ENCODE measurements at regions not wholly inside any gene's neighbourhood (a gene's known extent, or its start where the extent isn't known, plus 50 kb on each side); places are given as distances from the start of the nearest gene placed in this dataset.

DNA sequence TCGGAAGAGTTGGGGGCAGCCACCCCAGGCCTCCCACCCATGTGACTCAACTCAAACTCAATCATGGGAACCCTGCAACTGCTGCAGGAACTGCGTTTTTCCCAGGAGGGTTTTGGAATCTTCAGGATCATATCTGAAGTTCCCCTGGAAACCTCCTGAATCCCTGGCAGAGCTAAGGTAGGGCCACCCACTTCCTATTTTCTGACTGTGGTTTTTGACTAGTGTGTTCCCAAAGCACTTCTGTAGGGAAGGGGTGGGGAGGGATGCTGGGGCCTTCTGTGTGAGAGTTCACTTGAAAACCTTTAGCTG, 127.6 kb upstream of the UNC5B start:
- TF ChIP-seq, protein P1, sequence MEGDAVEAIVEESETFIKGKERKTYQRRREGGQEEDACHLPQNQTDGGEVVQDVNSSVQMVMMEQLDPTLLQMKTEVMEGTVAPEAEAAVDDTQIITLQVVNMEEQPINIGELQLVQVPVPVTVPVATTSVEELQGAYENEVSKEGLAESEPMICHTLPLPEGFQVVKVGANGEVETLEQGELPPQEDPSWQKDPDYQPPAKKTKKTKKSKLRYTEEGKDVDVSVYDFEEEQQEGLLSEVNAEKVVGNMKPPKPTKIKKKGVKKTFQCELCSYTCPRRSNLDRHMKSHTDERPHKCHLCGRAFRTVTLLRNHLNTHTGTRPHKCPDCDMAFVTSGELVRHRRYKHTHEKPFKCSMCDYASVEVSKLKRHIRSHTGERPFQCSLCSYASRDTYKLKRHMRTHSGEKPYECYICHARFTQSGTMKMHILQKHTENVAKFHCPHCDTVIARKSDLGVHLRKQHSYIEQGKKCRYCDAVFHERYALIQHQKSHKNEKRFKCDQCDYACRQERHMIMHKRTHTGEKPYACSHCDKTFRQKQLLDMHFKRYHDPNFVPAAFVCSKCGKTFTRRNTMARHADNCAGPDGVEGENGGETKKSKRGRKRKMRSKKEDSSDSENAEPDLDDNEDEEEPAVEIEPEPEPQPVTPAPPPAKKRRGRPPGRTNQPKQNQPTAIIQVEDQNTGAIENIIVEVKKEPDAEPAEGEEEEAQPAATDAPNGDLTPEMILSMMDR (IDR thresholded peaks at IDR 0.05) = no peak
- TF ChIP-seq EZH2 (IDR thresholded peaks at IDR 0.05) = no peak
- TF ChIP-seq EZH2phosphoT487 (IDR thresholded peaks at IDR 0.05) = no peak
- Histone ChIP-seq H3K4me3 (no peak overlapping the region), H2AFZ (replicated peaks) (no peak overlapping the region), H3K4me1 (peaks cover 55% of the 10 kb centered on the region), H3K79me2 (ENCODE audit: low read depth) (no peaks in the 10 kb centered on the region), H3K27ac (no peak overlapping the region), H3K36me3 (no peaks in the 10 kb centered on the region), H3K9me3 (ENCODE audit: low read depth) (no peaks in the 10 kb centered on the region), H4K20me1 (ENCODE audit: low read depth) (no peaks in the 10 kb centered on the region), H3K9ac (no peak overlapping the region), H3K27me3 (no peaks in the 10 kb centered on the region), H3F3A (ENCODE audit: low read depth) (peaks cover 19% of the 10 kb centered on the region), H3K4me2 (peak overlapping the region; percentile 41)
- DNase-seq (ENCODE audit: low spot score) = no peak
- H3K27ac Mint-ChIP-seq = no peak overlapping the region
- no peak overlapping the region for H3K4me3 Mint-ChIP-seq
- no peaks in the 10 kb centered on the region for H3K36me3 Mint-ChIP-seq
- H3K27me3 Mint-ChIP-seq (ENCODE audit: insufficient read depth, low read depth) = peaks cover 17% of the 10 kb centered on the region
- H3K9me3 Mint-ChIP-seq = no peaks in the 10 kb centered on the region
- peaks cover 30% of the 10 kb centered on the region for H3K4me1 Mint-ChIP-seq

GRCh38 chr10:71085689-71086438, 126.5 kb upstream of the UNC5B start:
- peak overlapping the region; percentile 40 for H3K27ac Mint-ChIP-seq
- peaks cover 17% of the 10 kb centered on the region for H3K27me3 Mint-ChIP-seq (ENCODE audit: insufficient read depth, low read depth)

GRCh38 chr10:71086439-71087080, 125.8 kb upstream of the UNC5B start:
- Histone ChIP-seq H3K4me2 (peak overlapping the region; percentile 72), H3K9ac (no peak overlapping the region), H3K4me3 (no peak overlapping the region), H3F3A (ENCODE audit: low read depth) (peaks cover 23% of the 10 kb centered on the region), H3K27ac (no peak overlapping the region), H3K36me3 (no peaks in the 10 kb centered on the region), H3K4me1 (peaks cover 68% of the 10 kb centered on the region), H4K20me1 (ENCODE audit: low read depth) (no peaks in the 10 kb centered on the region), H3K27me3 (no peaks in the 10 kb centered on the region), H3K79me2 (ENCODE audit: low read depth) (no peaks in the 10 kb centered on the region), H2AFZ (replicated peaks) (no peak overlapping the region), H3K9me3 (ENCODE audit: low read depth) (no peaks in the 10 kb centered on the region)
- no peak for DNase-seq (ENCODE audit: low spot score)
- Mint-ChIP-seq H3K27ac (no peak overlapping the region), H3K27me3 (ENCODE audit: insufficient read depth, low read depth) (peaks cover 17% of the 10 kb centered on the region), H3K4me1 (peaks cover 30% of the 10 kb centered on the region), H3K4me3 (no peak overlapping the region), H3K9me3 (no peaks in the 10 kb centered on the region), H3K36me3 (no peaks in the 10 kb centered on the region)
- TF ChIP-seq EZH2phosphoT487 (IDR thresholded peaks at IDR 0.05) = no peak
- TF ChIP-seq EZH2 (IDR thresholded peaks at IDR 0.05) = no peak
- TF ChIP-seq, protein P1 (IDR thresholded peaks at IDR 0.05) = no peak

More at GRCh38 chr10:71085689-71086438, 126.5 kb upstream of the UNC5B start:
- Histone ChIP-seq H3F3A (ENCODE audit: low read depth) (peaks cover 19% of the 10 kb centered on the region), H3K36me3 (no peaks in the 10 kb centered on the region), H3K27ac (no peak overlapping the region), H3K9ac (no peak overlapping the region), H3K9me3 (ENCODE audit: low read depth) (no peaks in the 10 kb centered on the region), H3K4me3 (no peak overlapping the region), H4K20me1 (ENCODE audit: low read depth) (no peaks in the 10 kb centered on the region), H2AFZ (replicated peaks) (no peak overlapping the region), H3K79me2 (ENCODE audit: low read depth) (no peaks in the 10 kb centered on the region), H3K4me1 (peaks cover 61% of the 10 kb centered on the region), H3K4me2 (peak overlapping the region; percentile 72), H3K27me3 (no peaks in the 10 kb centered on the region)
- peak; percentile 98 for DNase-seq (ENCODE audit: low spot score)
- Mint-ChIP-seq H3K4me3 (peak overlapping the region; percentile 52), H3K4me1 (peaks cover 29% of the 10 kb centered on the region), H3K9me3 (no peaks in the 10 kb centered on the region), H3K36me3 (no peaks in the 10 kb centered on the region)
- TF ChIP-seq EZH2 (IDR thresholded peaks at IDR 0.05) (no peak), EZH2phosphoT487 (IDR thresholded peaks at IDR 0.05) (peak; percentile 74)
- TF ChIP-seq, protein P1 (IDR thresholded peaks at IDR 0.05) = no peak

All from neural progenitor cell (in vitro differentiated cells).